ENCODE measurements at regions not wholly inside any gene's neighbourhood (a gene's known extent, or its start where the extent isn't known, plus 50 kb on each side); places are given as distances from the start of the nearest gene placed in this dataset.

- TF ChIP-seq CTCF (IDR thresholded peaks at IDR 0.05; ENCODE audit: insufficient read depth, low read length, poor library complexity, severe bottlenecking) (no peak), EZH2phosphoT487 (conservative IDR thresholded peaks at IDR 0.05; ENCODE audit: low read length) (no peak)
These were observed 68.8 kb upstream of the DAB1 start for GRCh38 chr1:57492586-57493226.
